Umbilical cord (tissue), 1 donor: ENCODE measurements at regions not wholly inside any gene's neighbourhood (a gene's known extent, or its start where the extent isn't known, plus 50 kb on each side); places are given as distances from the start of the nearest gene placed in this dataset.

Experiments used
- DNase-seq: peaks from one replicate; pipeline ENCODE4 v3.0.0-alpha.2; 2015; ENCODE audit warnings: low spot score

DNA sequence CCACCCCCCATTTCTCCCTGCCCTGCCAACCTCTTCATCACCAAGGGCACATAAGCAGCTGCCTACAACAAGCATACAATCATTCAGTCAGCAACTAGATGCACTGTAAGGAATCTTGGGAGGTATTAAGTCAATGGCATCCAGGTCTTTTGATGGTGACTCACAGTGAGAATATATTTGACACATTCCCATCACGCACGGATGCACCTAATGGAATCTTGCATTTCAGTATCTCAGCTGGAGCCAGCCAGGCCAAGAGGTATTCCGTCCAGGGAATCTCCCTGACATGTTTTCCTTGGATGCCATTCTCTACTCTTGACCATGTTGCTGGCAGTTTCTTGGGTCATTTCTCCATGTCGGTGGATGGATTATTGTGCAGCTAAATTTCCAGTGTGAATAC lies 73.9 kb upstream of the CAPRIN2 start:
- no peak for DNase-seq

DNA sequence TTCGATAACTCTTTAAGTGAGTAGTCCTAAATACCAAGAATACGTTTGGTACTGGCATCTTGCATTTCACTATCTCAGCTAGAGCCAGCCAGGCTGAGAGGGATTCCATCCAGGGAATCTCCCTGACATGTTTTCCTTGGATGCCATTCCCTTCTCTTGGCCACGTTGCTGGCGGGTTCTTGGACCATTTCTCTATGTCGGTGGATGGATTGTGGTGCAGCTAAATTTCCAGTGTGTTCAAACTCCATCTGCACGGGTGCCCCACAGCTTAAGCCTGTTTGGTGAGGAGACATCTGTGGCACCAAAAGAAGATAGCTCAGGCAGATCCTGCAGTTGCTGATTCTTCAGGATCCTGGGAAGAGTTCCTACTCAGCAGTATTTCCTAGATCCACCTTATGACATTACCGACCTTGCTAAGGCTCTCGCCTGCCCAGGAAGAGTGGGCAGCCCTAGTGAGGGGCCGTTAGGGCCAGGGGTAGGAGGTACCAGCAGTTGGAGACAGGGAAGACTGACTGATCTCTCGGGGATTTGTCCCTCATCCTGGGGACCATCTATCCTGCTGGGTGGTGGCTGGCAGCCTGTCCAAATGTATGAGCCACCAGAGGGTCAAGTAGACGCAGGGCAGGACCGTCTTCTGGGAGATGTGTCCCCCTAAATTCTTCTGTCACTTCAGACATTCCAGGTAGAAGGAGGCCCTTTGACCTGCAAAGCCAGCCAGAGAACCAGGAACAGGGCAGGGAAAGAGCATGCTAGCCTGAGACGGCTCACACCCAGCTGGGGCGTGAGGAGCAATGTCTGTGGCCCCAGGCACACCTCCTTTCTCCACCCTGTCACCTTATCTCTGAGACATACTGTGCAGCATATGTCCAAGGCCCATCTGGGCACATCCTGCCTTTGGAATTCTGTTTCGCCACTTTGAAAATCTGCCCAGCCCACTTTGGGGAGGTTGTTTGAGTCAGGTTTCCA lies 72.6 kb upstream of the CAPRIN2 start:
- no peak for DNase-seq

GRCh38 chr12:30826276-30826675 lies 71.5 kb upstream of the CAPRIN2 start:
- no peak for DNase-seq

DNA sequence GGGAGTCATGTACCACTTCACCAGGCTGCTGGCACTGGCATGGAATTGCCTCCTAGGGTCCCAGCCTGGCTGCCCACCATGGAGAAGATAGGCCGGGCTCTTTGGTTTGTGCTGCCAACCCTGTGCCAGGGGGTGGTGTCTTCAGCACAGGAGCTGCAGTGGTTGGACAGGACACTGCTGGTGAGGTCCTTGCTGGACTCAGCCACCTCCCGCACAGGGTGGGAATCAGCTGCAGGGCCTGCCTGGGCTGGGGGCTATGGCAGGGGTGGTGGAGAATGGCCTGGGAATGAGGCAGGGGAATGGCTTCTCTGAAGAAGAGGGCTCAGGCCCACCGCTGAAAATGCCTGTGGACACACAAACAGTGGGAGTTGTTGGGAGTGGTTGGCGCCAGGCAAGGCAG lies 70.6 kb upstream of the CAPRIN2 start:
- no peak for DNase-seq

- no peak for DNase-seq
These were observed 69.6 kb upstream of the CAPRIN2 start for GRCh38 chr12:30824311-30824710.

DNA sequence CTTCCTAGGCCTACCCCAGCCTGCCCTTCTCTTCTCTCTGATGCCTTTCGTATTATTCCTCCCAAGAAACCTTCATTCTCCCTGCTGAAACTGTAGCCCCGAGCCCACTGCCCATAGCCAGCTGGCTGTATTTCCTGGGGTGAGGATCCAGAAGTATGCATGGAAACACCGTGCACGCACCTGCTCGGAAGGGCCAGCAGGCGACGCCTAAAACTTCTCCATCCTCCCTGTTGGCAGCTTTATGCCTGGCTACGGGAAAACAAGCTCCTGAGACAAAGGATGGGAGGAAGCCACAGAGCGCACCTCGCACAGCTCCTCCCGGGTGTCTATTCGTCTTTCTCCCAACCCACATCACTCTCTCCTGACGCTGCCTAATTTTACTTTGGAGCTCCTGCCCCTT lies 69.0 kb upstream of the CAPRIN2 start:
- DNase-seq = no peak

DNA sequence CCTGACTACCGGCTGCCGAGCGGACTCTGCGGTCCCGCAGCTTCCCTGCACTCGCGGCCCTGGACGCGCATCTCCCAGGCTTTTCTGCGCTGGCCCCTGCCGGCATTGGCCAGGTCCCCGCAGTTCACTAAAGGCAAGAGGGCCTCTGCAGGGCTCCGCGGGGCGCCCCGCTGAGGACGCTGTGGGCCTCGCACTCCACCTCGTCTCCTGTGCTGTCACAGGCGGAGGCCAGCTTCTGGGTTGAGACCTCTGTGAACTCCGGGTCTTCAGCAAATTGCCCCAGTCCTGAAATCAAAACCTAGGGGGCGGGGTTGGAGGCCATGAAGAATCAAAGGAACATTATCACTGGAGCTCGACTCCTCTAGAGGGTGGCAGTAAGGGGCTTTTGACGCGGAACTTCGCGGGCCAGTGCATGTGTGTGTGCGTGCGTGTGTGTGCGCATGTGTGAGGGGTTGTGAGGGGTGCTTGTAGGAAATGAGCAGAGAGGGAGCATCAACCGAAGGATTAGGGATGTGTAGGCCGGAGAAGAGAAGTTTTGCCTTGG lies 68.5 kb upstream of the CAPRIN2 start:
- DNase-seq = peak; percentile 23

DNA sequence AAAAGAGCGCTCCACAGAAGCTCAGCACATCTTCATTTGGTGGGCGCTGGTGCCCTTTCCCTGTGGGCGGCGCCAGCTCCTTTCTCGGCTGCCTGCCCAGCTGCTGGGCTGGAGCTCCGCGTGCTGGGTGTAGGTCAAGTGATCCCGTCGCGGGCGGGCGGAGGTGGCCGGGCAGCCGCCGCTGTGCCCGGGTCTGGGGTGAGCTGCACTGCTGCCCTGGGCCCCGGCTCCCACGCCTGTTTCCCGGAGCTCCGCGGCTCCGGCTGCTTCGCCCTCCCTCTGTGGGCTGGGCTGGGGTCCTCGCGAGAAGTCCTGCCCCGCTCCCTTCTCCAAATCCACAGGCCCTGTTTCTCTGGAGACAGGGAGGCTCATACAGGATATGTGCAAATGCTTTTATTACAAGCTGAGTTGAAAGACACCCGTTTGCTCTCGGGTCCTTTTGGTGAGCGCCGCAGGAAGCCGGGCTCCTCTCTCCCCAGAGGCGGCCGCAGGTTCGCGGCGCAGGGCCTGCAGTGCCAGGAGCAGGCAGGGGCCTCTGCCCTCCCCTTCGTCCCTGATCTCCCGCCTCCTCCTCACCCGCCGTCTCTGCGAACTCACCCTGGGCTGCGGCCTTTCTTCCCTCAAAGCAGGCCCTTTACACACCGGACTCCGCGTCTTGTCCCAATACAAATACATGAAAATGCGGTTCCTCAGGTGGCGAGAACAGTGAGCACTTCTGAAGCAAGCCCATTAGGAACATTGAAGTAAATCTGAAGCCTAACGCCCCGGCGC lies 67.8 kb upstream of the CAPRIN2 start:
- DNase-seq = peak; percentile 64

GRCh38 chr12:30820406-30820946 lies 65.7 kb upstream of the CAPRIN2 start:
- DNase-seq = no peak

DNA sequence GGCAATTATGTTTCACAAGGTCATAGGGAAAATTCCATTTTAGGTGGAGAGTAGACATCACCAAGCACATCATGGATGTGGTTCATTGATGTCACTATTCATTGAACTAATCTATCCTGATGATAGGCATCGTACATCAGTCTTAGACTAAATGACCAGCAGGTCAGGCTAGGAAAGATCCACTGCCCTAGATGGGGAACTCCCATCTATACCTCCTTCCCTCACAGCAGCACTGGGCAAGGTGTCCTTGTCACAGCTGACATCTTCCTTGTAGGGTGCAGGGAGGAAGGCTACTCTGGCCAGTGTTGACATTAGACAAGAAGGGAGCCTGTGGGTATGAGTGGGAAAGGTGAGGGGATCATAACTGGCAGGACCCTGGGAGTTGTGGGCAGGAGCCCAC lies 63.8 kb upstream of the CAPRIN2 start:
- no peak for DNase-seq

- DNase-seq = no peak
These were observed 62.2 kb upstream of the CAPRIN2 start for GRCh38 chr12:30816742-30817465.

DNA sequence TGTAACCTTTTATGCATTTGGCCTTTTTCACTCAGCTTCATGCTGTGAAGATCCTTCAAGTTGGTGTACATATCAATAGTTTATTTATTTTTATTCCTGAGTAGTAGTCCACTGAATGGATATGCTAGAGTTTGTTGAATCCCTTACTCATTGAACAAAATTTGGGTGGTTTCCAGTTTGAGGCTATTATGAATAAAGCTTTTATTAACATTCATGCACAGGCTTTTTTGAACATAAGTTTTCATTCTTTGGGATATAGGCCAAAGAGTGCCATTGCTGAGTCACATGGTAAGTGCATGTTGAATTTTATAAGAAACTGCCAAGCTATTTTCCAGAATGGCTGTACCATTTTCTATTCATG lies 59.5 kb upstream of the CAPRIN2 start:
- DNase-seq = no peak

DNA sequence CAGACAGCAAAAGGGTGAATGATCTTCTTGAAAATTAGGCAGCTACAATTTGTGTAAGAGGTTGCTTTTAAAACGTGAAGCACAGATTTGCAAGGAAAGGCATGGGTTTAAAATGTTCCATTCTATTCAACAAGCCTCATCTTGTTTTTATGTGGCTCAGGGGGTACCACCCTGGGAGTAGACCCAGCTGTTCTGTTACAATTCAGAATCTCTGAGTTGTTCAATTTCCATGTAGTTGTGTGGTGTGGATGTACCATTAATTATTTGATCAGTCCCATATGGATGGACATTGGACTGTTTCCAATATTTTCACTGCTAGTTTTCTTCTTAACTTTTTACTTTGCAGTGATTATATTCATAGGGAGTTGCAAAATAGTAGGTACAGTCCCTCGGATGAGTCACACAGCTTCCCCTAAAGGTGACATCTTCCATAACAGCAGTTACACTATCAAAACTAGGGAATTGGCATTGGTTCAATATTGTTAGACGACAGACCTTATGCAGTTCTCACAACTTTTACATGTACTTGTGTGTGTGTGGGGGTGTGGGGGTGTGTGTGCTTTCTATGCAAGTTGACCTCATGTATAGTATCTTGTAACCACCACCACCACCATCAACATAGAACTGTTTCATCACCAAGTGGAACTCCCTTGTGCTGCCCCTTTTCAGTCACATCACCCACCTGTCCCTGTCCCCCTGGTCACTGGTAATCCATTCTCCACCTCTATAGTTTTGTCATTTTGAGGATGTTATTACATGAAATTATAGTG lies 59.0 kb upstream of the CAPRIN2 start:
- no peak for DNase-seq

GRCh38 chr12:30811966-30812365 lies 57.2 kb upstream of the CAPRIN2 start:
- DNase-seq = no peak

DNA sequence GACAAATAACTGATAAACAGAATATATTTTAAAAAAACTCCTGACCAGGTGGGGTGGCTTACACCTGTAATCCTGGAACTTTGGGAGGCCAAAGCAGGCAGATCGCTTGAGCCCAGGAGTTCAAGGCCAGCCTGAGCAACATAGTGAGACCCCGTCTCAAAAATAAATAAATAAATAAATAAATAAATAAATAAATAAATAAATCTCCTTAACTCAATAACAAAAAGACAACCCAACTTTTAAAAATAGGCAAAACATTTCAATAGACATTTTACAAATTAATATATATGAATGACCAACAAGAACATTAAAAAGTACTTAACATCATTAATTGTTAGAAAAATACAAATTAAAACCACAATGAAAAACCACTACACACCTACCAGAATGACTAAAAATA lies 56.2 kb upstream of the CAPRIN2 start:
- DNase-seq = no peak

- no peak for DNase-seq
These were observed 52.9 kb upstream of the CAPRIN2 start for GRCh38 chr12:30807695-30808034.

- peak; percentile 71 for DNase-seq
These were observed 52.4 kb upstream of the CAPRIN2 start for GRCh38 chr12:30806989-30807694.

DNA sequence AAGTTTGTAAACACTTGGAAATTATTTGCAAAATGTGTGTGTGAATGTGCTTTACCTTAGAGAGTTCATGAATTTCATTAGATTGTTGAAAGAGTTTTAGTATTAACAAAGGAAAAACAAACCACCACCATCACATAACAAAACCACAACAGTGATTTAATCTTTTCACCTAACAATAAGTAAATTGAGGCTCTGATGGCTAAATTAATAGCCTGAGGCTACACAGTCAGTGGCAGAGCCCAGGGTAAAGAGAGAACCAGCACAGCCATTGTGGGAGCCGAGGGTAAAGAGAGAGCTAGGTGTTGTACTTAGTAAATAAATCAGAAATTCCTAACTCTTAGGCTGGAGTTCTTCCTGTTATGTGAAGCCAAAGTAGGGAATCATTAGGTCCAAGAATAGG lies 51.2 kb upstream of the CAPRIN2 start:
- no peak for DNase-seq
